Adrenal gland (tissue), 5 donors: ENCODE measurements at regions not wholly inside any gene's neighbourhood (a gene's known extent, or its start where the extent isn't known, plus 50 kb on each side); places are given as distances from the start of the nearest gene placed in this dataset.

ENCODE experiments used
- CTCF ChIP-seq, 6 experiments: fragments of 450-650 bp in 4 of 6; fragments of 200-600 bp in 2 of 6; sonication (generic) in 1 of 6; IDR thresholded peaks; 1 replicate in 5 of 6; 2 replicates in 1 of 6; pipeline versions ENCODE4 v1.5.1 to v1.8.0; 2016 to 2021; ENCODE audit warnings: antibody characterized with exemption in 6 of 6, mild to moderate bottlenecking in 2 of 6, moderate library complexity in 1 of 6
- POLR2A ChIP-seq, 2 donors: fragments of 450-650 bp; IDR thresholded peaks; one replicate each; pipeline ENCODE4 v1.6.1; 2017; ENCODE audit warnings: antibody characterized with exemption in 2 of 2, mild to moderate bottlenecking in 2 of 2, moderate library complexity in 1 of 2
- donor health status: DM: no; HTN: no; CAD: no.

GRCh38 chr3:146967783-146968182 is 362.6 kb upstream of the PLSCR5 start:
- TF ChIP-seq CTCF (IDR thresholded peaks at IDR 0.05) (no peak), POLR2A (IDR thresholded peaks at IDR 0.05) (no peak)
